ENCODE measurements at regions not wholly inside any gene's neighbourhood (a gene's known extent, or its start where the extent isn't known, plus 50 kb on each side); places are given as distances from the start of the nearest gene placed in this dataset.

DNA sequence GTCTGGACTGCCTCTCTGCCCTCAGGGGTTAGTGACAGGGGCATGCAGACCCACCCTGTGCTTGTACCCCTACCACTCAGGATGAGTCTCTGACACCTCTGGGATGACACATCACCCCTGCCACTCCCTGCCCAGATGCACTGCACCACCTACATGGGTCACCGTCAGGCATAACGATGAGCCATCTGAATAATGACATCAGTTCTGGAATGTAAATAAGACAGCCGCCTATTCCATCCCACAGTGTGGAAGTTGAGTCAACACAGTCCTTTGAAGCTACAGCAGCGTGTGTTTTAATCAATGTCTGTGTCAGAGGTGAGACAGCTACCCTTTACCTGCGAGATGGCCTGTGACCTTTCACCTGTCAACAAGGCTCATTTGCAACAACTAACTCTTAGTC is 268.7 kb upstream of the ARRDC4 start:
- no peak for DNase-seq (ENCODE audit: low spot score)
- Histone ChIP-seq H3K9me3 (ENCODE audit: low read length) (no peaks in the 10 kb centered on the region), H3K4me2 (ENCODE audit: low read length) (no peak overlapping the region), H3K9me2 (ENCODE audit: insufficient read depth, low read length) (no peaks in the 10 kb centered on the region), H2AFZ (ENCODE audit: low read length) (no peak overlapping the region), H3K27ac (ENCODE audit: low read depth, low read length, poor library complexity, severe bottlenecking) (no peak overlapping the region), H3K4me3 (ENCODE audit: low read depth, low read length, poor library complexity, severe bottlenecking) (no peak overlapping the region), H3K79me2 (ENCODE audit: insufficient read depth, low read depth, low read length) (no peaks in the 10 kb centered on the region), H4K20me1 (ENCODE audit: insufficient read depth, low read length) (no peaks in the 10 kb centered on the region), H3K36me3 (ENCODE audit: insufficient read depth, low read length) (no peaks in the 10 kb centered on the region), H3K4me1 (ENCODE audit: insufficient read depth, low read length, poor library complexity, severe bottlenecking) (no peaks in the 10 kb centered on the region)
- no TSS peak for BruUV-seq (replicated peaks)
- POLR2A ChIA-PET: interaction anchor here (0.7 kb wide), 1 partner anchor 142 kb away, joined by 3 read pairs; no protein-coding TSS in a partner anchor
- intact Hi-C loops (cut with micrococcal nuclease; ENCODE audit: unreplicated experiment): no loop called here
- TF ChIP-seq EZH2phosphoT487 (IDR thresholded peaks at IDR 0.05; ENCODE audit: borderline replicate concordance, low read depth, low read length): no peak
- CTCF ChIA-PET (ENCODE audit: unreplicated experiment): no interaction called here

DNA sequence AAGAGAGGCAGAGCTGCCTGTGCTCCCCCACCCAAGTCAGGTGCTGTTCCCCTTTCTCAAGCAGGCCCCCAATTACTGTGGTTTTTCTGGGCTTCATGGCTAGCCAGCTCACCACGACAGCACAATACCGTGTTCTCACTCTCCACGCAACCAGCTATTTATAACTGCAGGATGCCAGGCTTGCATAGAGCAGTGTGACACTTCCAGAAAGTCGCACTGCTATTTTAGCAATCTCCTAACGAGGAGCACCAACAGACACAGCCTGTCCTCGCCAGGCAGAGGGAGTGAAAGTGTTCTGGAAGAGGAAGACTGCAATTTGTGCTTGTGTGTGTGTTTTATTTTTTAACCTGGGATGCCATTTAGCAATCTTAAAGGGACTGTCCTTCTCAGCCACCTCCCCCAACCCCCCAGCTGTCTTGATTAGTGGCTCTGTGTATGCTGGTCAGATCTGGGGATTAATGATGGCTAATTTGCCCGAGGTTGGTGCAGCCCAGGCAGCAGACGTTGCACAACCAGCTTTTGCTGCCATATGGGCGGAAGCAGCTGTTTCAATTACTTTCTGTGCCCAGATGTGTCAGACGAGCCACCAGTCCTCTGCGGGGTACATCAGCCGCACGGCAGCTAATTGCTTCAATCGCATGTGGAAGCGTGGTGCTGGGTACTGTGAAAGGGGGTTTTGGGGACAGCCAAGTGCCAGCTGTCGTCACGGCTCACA is 268.0 kb upstream of the ARRDC4 start:
- Histone ChIP-seq H3K79me2 (ENCODE audit: insufficient read depth, low read depth, low read length) (no peaks in the 10 kb centered on the region), H3K4me2 (ENCODE audit: low read length) (no peak overlapping the region), H3K36me3 (ENCODE audit: insufficient read depth, low read length) (no peaks in the 10 kb centered on the region), H3K9me2 (ENCODE audit: insufficient read depth, low read length) (no peaks in the 10 kb centered on the region), H3K9me3 (ENCODE audit: low read length) (no peaks in the 10 kb centered on the region), H2AFZ (ENCODE audit: low read length) (no peak overlapping the region), H3K27ac (ENCODE audit: low read depth, low read length, poor library complexity, severe bottlenecking) (no peak overlapping the region), H3K4me1 (ENCODE audit: insufficient read depth, low read length, poor library complexity, severe bottlenecking) (no peaks in the 10 kb centered on the region), H4K20me1 (ENCODE audit: insufficient read depth, low read length) (no peaks in the 10 kb centered on the region), H3K4me3 (ENCODE audit: low read depth, low read length, poor library complexity, severe bottlenecking) (no peak overlapping the region)
- no peak for TF ChIP-seq EZH2phosphoT487 (IDR thresholded peaks at IDR 0.05; ENCODE audit: borderline replicate concordance, low read depth, low read length)
- TF ChIP-seq, protein P1, sequence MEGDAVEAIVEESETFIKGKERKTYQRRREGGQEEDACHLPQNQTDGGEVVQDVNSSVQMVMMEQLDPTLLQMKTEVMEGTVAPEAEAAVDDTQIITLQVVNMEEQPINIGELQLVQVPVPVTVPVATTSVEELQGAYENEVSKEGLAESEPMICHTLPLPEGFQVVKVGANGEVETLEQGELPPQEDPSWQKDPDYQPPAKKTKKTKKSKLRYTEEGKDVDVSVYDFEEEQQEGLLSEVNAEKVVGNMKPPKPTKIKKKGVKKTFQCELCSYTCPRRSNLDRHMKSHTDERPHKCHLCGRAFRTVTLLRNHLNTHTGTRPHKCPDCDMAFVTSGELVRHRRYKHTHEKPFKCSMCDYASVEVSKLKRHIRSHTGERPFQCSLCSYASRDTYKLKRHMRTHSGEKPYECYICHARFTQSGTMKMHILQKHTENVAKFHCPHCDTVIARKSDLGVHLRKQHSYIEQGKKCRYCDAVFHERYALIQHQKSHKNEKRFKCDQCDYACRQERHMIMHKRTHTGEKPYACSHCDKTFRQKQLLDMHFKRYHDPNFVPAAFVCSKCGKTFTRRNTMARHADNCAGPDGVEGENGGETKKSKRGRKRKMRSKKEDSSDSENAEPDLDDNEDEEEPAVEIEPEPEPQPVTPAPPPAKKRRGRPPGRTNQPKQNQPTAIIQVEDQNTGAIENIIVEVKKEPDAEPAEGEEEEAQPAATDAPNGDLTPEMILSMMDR (conservative IDR thresholded peaks at IDR 0.05; ENCODE audit: low read length): no peak
- DNase-seq (ENCODE audit: low spot score): no peak
- intact Hi-C loops (cut with micrococcal nuclease; ENCODE audit: unreplicated experiment): no loop called here
- ChIA-PET POLR2A (no interaction called here), CTCF (ENCODE audit: unreplicated experiment) (no interaction called here)
- BruUV-seq (replicated peaks): no TSS peak

DNA sequence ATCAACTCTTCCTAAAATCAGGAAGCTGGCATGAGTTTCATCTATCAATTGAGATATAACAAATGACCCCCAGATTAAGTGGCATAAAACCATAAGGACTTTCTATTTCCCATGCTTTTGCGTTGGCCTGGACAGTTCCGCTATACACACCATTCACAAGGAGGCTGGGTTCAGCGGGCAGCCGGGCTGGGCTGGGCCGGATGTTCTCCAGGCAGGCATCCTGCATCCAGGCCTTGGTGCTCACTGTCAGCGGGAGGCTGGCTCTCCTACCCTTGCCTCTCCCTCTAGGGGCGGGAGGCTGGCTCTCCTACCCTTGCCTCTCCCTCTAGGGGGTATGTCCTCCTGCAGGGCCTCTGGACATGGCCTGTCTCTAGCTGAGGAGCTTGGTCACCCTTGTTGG is 266.0 kb upstream of the ARRDC4 start:
- Histone ChIP-seq H3K4me3 (ENCODE audit: low read depth, low read length, poor library complexity, severe bottlenecking) (no peak overlapping the region), H2AFZ (ENCODE audit: low read length) (no peak overlapping the region), H3K4me1 (ENCODE audit: insufficient read depth, low read length, poor library complexity, severe bottlenecking) (no peaks in the 10 kb centered on the region), H3K9me3 (ENCODE audit: low read length) (no peaks in the 10 kb centered on the region), H4K20me1 (ENCODE audit: insufficient read depth, low read length) (no peaks in the 10 kb centered on the region), H3K27ac (ENCODE audit: low read depth, low read length, poor library complexity, severe bottlenecking) (no peak overlapping the region), H3K36me3 (ENCODE audit: insufficient read depth, low read length) (no peaks in the 10 kb centered on the region), H3K4me2 (ENCODE audit: low read length) (no peak overlapping the region), H3K9me2 (ENCODE audit: insufficient read depth, low read length) (no peaks in the 10 kb centered on the region), H3K79me2 (ENCODE audit: insufficient read depth, low read depth, low read length) (no peaks in the 10 kb centered on the region)
- TF ChIP-seq, protein P1 (conservative IDR thresholded peaks at IDR 0.05; ENCODE audit: low read length): no peak
- no peak for TF ChIP-seq EZH2phosphoT487 (IDR thresholded peaks at IDR 0.05; ENCODE audit: borderline replicate concordance, low read depth, low read length)
- ChIA-PET POLR2A (no interaction called here), CTCF (ENCODE audit: unreplicated experiment) (no interaction called here)
- no peak for DNase-seq (ENCODE audit: low spot score)
- BruUV-seq (replicated peaks): no TSS peak
- intact Hi-C loops (cut with micrococcal nuclease; ENCODE audit: unreplicated experiment): no loop called here
